GM21423 (cell line): ENCODE measurements at regions not wholly inside any gene's neighbourhood (a gene's known extent, or its start where the extent isn't known, plus 50 kb on each side); places are given as distances from the start of the nearest gene placed in this dataset.

ENCODE experiments used
- ATAC-seq: cut with Tn5 transposase; IDR thresholded peaks from one replicate; pipeline ENCODE4 v1.9.1; 2021; ENCODE audit warnings: mild to moderate bottlenecking, moderate library complexity; ENCODE audit not compliant: unreplicated experiment

- ATAC-seq: no peak
Measured at GRCh38 chr9:129507805-129508204, 113.1 kb downstream of the C9orf50 start.

GRCh38 chr9:129506892-129507291 is 114.0 kb downstream of the C9orf50 start:
- no peak for ATAC-seq

- no peak for ATAC-seq
Measured at GRCh38 chr9:129506041-129506440, 114.9 kb downstream of the C9orf50 start.

- ATAC-seq: no peak
Measured at GRCh38 chr9:129505270-129505902, 115.5 kb downstream of the C9orf50 start.

- ATAC-seq: no peak
Measured at GRCh38 chr9:129504404-129504803, 116.5 kb downstream of the C9orf50 start.

GRCh38 chr9:129501771-129502319 is 119.1 kb downstream of the C9orf50 start:
- ATAC-seq: no peak

GRCh38 chr9:129500863-129501770 is 119.8 kb downstream of the C9orf50 start:
- ATAC-seq: no peak

GRCh38 chr9:129500161-129500862 is 120.6 kb downstream of the C9orf50 start:
- ATAC-seq: no peak

- ATAC-seq: no peak
Measured at GRCh38 chr9:129498451-129499384, 122.2 kb downstream of the C9orf50 start.

GRCh38 chr9:129497813-129498450 is 123.0 kb downstream of the C9orf50 start:
- no peak for ATAC-seq

GRCh38 chr9:129497005-129497812 is 123.7 kb downstream of the C9orf50 start:
- no peak for ATAC-seq

- peak; percentile 37 for ATAC-seq
Measured at GRCh38 chr9:129496473-129497004, 124.4 kb downstream of the C9orf50 start.

GRCh38 chr9:129495620-129496472 is 125.1 kb downstream of the C9orf50 start:
- ATAC-seq: peak; percentile 52

- ATAC-seq: no peak
Measured at GRCh38 chr9:129494113-129494789, 126.7 kb downstream of the C9orf50 start.

GRCh38 chr9:129493706-129494047 is 127.2 kb downstream of the C9orf50 start:
- no peak for ATAC-seq

GRCh38 chr9:129493002-129493705 is 127.7 kb downstream of the C9orf50 start:
- ATAC-seq: no peak

GRCh38 chr9:129491487-129491855 is 129.4 kb downstream of the C9orf50 start:
- ATAC-seq: no peak
